ENCODE measurements at regions not wholly inside any gene's neighbourhood (a gene's known extent, or its start where the extent isn't known, plus 50 kb on each side); places are given as distances from the start of the nearest gene placed in this dataset.
"Not testable (repeated sequence)": the region's sequence is repeated elsewhere in the genome, so short reads cannot be mapped to it uniquely, and the experiment has no call there.

DNA sequence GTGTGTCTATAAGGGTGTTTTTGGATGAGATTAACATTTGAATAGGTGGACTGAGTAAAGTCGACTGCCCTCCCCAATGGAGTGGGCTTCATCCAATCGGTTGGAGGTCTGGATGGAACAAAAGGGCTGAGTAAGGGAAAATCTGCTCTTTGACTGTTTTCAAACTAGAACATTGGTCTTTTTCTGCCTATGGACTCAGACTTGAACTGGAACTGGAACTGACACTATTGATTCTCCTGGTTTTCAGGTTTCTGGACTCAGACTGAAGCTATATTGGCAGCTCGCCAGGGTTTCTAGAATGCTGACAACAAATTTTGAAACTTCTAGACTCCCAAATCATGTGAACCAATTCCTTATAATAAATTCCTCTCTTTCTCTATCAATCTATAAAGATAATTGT, 498.9 kb upstream of the EPHA7 start:
- no peak for DNase-seq

DNA sequence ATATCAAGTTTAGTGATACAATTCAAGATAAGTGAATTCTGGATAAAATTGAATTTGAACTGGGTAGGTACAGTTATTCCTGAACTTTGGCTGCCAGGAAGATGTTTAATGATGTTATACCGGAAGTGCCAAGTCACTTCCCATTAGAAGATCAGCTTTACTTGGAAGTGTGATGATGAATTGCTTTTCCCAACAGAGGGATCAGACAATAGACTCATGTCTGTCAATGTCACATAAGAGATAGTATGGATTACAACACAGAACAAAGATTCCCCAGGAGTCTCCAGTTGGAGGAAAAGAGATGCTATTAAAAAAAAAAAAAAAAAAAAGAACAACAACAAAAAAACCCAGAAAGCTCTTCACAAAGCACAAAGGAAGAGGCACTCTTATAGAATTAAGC, 497.9 kb upstream of the EPHA7 start:
- DNase-seq, result no peak

DNA sequence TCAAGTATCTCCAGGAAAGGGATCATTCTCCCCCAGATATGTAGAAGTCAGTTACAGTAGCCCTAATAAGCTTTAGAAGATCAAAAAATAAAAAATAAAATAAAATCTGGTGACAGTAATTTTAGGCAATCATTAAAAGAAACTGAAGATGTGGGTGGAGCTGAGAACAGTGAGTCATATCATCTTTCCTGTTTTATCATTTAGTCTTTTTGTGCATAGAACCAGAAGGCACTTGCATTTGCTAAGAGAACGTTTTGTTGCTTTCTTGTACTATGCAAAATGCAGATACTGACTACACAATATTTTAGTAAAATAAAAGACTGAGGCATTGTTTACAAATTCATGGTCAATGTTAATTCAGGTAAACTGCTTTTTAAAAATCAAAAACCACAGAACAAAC, 497.4 kb upstream of the EPHA7 start:
- no peak for DNase-seq

DNA sequence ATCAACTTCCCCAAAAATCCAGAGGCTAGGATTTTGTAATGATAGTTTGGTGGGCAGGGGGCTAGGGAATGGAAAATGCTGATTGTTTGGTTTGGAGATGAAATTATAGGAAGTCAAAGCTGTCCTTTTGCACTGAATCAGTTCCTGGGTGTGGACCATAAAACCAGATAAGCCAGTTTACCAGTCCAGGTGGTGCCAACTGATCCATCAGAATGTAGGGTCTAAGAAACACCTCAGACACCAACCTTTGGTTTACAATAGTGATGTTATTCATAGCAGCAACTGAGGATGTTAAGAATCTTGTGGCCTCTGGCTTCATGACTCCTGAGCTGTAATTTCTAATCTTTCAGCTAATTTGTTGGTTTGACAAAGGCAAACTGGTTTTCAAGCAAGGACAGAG, 496.6 kb upstream of the EPHA7 start:
- DNase-seq, result no peak

DNA sequence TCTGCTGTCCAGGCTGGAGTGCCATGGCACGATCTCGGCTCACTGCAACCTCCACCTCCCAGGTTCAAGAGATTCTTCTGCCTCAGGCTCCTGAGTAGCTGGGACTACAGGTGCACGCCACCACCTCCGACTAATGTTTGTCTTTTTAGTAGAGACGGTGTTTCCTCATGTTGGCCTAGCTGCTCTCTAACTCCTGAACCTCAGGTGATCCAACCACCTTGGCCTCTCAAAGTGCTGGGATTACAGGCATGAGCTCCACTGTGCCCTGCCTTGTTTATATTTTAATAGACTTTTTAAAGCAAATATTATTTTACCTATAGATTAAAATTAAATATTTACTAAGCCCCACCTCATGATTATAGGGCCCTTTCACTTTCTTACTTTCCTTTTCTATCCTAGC, 483.2 kb upstream of the EPHA7 start:
- no peak for DNase-seq

DNA sequence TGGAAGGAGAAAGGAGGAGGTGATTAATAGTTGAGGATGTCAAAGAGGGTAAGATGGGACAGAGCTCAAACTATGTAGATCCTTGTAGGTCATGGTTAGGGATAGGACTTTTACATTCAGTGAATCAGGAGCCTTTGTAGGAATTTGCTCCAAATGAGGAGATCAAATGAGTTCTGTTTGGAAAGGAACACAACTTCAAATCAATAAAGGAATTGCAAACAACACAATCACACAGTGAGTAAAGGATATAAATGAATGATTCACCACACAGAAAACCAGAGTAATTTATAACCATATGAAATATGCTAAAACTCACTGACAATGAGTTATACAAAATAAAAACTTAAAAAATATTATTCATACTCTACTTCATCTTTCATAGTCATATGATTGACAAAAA, 480.8 kb upstream of the EPHA7 start:
- DNase-seq, result no peak

DNA sequence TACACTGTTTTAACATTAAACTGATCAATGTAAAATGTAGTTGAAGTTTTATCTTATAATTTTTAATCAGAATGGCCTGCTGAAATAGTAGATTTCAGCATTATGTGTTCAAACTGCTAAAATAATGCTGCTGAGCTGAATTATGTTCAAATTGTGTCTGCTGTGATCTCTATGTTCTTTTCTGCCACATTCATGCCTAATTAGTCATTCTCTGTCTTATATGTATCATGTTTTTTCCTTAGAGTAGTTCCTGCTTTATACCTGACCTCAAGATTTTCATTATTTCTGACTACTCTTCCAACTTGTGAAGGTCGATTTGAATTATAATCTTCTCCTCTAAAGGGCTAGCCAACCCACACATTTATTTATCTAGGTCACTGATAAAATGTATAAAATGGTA, 476.7 kb upstream of the EPHA7 start:
- DNase-seq, result no peak

DNA sequence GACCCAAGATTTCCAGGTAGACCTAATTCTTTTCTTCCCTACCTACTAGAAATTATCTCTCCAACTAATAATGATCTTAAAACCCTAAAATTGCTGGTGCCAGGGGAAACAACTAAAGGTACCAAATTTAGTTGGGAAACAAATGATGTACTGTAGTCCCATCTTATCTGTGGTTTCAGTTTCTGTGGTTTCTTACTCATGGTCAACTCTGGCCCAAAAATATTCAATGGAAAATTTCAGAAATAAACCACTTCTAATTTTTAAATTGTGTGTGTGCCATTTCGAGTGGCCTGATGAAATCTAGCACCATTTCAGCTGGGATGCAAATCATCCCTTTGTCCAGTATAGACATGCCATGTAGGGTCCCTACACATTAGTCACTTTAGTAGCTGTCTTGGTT, 475.2 kb upstream of the EPHA7 start:
- no peak for DNase-seq

DNA sequence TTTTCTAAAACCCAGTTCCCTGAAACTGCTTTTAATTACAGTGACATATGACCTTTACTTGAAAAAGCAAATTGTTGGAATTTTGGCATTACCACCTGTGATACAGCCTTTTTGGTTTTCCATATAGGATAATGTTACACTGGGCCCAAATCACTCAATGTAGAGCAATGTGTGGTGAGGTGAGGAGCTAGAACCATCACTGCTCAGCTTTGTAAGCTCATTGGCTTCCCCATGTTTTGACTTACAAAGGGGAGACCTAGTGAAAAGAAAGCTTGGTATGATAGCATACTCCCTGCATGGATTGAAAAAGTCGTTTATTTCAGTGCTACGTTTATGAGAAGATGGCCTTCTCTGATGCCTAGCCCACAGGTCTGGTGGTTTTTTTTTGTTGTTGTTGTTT, 470.4 kb upstream of the EPHA7 start:
- DNase-seq, result no peak

DNA sequence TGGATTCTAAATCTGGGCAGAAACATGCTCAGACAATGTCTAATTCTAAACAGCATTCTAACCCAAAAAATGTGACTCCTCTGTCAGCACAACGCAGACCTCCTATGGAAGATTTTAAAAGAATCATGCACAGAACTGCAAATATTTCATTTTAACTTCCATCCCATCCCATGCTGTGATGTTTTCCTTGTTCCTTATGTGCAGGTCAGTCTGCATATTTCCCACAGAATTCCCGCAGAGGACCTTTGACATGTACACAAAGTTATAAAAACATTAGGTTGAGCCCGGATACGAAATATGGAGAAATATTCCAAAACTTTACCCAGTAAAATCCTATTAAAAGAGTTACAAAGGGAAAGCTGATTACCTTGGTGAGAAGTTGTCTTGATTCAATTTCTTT, 467.1 kb upstream of the EPHA7 start:
- DNase-seq, result no peak

DNA sequence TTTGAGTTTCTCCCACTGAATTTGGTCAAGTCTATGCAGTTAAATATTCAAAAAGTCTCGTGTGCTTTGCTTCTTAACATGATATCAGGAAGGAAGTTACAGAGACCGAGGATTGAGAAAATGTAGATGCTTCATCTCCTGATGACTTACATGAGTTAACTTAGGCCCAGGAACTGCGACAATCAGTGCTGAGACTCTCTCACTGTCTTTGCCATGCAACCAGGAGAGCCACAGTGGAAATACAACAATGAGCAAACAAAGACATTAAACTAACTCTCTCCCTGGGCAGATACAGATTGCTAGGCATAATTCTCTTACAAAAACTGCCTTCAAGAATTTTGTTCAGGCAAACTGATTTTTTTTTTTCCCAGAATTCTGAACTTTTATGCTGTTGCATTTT, 440.6 kb upstream of the EPHA7 start:
- no peak for DNase-seq

DNA sequence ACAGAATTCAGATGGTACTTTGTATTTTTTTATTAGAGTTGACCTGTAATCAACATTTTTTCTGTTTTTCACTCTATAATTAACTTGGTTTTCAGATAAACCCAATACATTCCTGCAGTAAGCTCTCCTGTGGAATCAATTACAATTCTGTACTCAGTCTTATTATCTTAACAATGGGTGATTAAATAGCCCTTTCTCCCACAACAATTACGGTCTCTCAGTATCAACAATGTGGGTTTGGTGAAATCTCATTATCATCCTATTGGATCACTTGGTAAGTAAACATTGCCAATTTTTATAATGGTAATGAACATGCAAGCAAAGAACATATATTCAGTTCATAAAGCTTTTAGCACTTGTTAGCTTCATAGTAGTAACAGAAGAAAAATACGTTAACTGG, 438.9 kb upstream of the EPHA7 start:
- DNase-seq, result no peak

DNA sequence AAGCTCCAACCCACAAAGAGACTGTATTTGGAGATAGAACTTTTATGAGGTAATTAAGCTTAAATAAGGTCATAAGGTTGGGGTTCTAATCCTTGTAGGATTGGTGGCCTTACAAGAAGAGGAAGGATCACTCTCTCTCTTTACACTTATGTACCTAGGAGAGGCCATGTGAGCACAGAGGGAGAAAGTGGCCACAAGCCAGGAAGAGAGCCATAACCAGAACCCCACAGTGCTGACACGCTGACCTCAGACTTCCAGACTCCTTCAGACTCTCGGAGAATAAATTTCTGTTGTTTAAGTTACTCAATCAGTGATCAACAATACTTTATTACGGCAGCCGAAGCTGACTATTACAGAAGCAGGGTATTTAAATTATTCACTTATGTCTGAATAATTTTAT, 430.5 kb upstream of the EPHA7 start:
- DNase-seq, result no peak

DNA sequence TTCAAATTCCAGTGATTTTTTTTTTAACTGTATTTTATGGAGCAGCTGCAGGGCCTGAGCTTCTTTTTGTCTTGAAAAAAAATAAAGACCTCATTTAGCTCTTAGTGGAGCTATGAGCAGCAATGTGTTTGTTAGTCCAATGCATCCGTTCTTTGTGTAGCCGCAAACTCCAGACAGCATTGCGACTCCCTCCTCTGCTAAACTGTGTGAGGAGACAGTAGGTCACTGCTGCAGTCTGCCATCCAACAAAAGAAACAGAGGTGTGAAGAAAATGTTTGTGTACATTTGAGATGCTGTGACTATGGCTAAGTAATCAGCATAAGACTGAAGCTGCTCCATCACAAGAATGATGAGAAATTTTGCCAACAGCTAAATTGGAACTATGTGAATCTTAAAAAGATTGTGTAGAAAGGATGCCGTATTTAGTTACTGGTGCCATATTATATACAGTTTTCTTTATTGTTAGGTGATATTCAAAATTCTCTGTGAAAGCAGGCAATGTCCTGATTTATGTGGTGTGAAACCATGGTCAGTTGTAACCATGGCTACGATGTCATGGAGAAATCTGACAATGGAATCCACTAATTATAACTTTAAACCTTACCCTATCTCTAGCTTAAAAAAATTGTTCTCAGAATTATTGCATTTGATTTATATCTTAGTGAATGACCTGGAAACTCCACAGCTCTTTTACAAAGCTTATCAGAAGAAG, 428.8 kb upstream of the EPHA7 start:
- DNase-seq, result no peak

DNA sequence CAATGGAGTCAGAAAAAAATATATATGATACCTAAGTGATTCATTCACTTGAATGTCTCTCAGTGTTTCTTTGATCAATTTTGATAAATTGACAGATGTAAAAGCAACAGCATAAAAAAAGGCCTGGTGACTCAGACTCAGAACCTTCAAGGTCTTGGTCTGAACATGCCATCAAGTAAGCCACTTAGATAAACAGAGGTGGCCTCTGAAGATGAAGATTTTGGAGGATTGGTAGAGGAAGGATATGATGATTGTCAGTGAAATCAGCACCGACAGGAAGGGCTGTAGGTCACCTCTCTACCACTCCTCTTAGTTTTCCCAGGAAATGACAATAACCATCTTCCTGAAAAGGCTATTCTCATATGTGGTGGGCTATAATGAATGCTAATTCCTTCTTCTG, 422.8 kb upstream of the EPHA7 start:
- DNase-seq, result no peak

DNA sequence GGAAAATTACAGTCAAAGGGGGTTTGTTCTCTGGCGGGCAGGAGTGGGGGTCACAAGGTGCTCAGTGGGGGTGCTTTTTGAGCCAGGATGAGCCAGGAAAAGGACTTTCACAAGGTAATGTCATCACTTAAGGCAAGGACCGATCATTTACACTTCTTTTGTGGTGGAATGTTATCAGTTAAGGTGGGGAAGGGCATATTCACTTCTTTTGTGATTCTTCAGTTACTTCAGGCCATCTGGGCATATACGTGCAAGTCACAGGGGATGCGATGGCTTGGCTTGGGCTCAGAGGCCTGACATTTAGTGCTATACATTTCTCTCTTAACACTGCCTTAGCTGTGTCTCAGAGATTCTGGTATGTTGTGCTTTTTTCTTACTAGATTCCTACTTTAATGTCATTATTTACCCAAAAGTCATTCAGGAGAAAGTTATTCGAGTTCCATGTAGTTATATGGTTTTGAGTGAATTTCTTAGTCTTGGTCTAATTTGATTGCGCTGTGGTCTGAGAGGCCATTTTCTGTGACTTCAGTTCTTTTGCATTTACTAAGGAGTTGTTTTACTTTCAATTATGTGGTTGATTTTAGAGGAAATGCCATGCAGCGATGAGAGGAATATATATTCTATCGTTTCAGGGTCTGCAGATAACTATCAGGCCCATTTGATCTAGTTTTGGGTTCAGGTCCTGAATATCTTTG, 416.2 kb upstream of the EPHA7 start:
- DNase-seq, result not testable (repeated sequence)

DNA sequence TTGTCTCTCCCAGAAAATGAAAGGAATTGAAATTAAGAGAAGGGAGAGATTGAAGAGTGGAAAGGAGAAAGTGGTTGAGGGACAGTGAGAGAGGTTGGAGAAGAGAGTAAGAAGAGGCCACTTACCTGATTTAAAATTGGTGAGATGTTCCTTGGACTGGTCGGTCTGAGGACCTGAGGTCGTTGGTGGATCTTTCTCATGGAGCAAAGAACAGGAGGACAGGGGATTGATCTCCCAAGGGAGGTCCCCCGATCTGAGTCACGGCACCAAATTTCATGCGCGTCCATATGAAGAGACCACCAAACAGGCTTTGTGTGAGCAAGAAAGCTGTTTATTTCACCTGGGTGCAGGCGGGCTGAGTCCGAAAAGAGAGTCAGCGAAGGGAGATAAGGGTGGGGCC, 415.7 kb upstream of the EPHA7 start:
- not testable (repeated sequence) for DNase-seq

DNA sequence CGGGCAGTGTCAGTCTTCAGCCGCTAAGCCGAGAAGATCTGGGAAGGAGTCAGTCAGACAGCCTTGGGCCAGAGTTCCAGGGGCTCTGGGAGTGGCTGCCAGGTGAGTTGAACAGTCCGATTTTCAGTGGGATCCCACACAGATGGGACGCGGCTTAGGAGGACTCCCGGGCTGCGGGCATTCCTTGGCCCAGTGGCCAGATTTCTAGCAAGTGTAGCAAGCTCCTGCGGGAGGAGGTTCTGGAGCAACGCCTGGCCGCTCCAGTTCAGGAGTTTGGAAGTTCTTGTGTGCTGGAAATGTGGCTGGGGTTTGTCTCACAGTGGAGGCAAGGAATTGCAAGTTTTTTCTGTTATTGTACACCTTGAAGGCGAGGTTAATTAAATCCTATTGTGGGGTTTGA, 414.0 kb upstream of the EPHA7 start:
- DNase-seq, result not testable (repeated sequence)

DNA sequence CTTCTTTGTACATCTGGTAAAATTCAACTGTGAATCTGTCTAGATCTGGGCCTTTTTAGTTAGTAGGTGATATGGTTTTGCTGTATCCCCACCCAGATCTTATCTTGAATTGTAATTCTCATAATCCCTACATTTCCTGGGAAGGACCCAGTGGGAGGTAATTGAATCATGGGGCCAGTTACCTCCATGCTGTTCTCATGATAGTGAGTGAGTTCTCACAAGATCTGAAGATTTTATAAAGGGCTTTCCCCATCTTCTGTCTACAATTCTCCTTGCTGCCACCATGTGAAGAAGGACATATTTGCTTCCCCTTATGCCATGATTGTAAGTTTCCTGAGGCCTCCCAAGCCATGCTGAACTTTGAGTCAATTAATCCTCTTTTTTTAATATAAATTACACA, 410.4 kb upstream of the EPHA7 start:
- DNase-seq, result not testable (repeated sequence)

DNA sequence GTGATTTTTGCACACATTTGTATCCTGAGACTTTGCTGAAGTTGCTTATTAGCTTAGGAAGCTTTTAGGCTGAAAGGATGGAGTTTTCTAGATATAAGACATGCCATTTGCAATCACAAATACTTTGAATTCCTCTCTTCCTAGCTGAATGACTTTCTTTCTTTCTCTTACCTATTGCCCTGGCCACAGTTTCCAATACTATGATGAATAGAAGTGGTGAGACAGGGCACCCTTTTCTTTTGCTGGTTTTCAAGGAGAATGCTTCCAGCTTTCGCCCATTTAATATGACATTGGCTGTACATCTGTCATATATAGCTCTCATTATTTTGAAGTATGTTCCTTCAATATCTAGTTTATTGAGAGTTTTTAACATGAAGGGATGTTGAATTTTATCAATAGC, 409.6 kb upstream of the EPHA7 start:
- DNase-seq, result no peak

DNA sequence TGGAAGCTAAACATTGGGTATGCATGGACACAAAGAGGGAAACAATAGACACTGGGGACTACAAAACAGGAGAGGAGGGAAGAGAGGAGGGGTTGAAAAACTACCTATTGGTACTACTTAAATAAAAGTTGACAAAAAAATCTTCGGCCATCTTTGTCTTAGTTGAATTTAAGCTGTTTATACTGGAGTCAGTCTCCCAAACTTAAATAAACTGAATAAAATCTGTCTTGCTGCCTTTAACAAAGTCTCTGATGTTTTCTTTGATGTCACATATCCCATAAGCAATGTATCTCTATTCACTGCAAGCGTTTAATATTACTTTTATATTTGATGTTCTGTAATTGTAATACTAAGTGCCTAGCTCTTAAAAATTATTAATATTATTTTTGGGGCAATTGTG, 409.2 kb upstream of the EPHA7 start:
- no peak for DNase-seq

DNA sequence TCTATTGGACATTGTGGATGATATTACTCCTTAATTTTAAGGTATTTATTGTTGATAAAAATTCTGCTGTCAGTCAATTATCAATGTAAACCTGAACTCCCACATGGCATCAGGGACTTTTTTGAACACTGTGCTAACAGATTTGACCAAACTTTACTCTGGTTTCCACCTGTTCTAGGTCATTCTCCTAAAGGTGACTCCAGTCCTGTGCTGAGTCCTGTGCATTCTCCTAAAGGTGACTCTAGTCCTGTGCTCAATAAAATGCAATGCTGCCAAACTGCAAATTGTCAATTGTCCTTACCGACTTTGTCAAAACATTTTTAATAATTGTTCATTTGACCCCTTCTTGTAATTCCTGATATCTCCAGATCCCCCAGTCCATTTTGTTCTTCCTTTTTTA, 408.4 kb upstream of the EPHA7 start:
- DNase-seq, result no peak

DNA sequence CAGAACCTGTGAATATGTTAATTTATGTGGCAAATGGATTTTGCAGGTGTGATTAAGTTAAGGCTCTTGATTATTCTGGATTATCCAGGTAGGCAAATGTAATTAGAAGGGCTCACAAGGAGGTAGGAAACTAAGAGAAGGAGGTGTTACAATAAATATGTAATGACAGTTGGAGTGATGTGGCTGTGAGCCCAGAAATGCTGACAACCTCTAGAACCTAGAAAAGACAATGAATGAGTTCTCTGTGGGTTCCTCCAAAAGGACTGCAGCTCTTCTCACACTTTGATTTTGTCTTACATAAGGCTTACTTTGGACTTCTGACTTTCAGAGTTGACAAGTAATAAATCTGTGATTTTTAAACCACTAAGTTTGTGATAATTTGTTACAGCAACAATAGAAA, 406.6 kb upstream of the EPHA7 start:
- DNase-seq, result no peak

DNA sequence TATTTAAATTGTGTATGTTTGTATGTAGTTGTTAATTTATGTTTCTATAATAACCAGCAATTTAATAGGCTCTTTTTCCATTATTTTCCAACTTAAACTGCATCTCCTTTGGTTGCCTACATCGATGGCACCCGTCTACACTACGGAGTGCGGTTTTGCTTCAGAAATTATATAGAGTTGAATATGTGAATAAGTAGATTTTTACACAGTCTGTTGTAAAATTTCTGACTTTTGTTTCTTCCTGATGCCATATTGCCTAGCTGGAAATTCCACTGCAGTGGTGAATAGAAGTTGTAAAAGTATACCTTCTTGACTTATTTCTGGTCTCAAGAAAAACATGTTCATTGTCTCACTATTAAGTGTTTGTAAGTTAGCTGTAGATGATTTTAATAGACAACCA, 404.1 kb upstream of the EPHA7 start:
- DNase-seq, result no peak
